Stimulated activated CD8-positive, alpha-beta memory T cell treated with anti-CD3 and anti-CD28 coated beads, Interleukin-7, amount 100 ng/mL, for 48 hours (primary cell): ENCODE measurements at regions not wholly inside any gene's neighbourhood (a gene's known extent, or its start where the extent isn't known, plus 50 kb on each side); places are given as distances from the start of the nearest gene placed in this dataset.
"Not testable (repeated sequence)": the region's sequence is repeated elsewhere in the genome, so short reads cannot be mapped to it uniquely, and the experiment has no call there.

Experiments
- DNase-seq, 2 donors: peaks; one replicate each; pipeline ENCODE4 v3.0.0-alpha.2; 2020; ENCODE audit warnings: low read depth in 1 of 2; ENCODE audit errors: extremely low read depth in 1 of 2

DNA sequence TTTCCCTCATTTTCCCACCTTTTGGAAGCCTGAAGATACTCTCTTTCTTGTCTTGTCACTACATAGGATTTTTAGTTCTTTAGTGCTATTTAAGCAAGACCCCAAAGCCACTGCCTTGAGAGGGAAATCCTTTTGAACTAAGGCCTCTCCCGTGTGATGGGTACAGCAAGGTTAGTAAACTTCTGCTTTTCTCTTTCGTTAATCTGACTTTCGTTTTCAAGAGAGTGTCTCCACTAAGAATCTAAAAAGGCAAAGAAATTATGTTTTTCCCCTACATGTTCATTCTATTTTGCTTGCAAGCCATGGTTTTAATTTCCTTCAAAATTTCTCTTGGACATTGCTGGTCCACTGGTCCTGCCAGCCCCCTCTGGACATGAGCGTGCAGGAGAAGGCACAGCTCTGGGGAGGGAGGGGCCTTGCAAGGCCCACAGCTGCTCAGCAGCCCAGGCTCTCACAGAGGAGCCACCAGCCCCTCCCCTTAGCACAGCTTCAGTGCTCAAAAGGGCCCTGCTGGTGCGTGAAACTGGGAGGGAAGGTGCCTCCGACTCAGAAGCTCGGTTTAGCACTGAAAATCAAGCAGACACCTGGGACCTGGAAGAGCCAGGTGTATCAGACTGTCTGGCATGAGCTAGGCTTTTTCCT is 210.9 kb upstream of the GALNT2 start:
- no peak for DNase-seq

DNA sequence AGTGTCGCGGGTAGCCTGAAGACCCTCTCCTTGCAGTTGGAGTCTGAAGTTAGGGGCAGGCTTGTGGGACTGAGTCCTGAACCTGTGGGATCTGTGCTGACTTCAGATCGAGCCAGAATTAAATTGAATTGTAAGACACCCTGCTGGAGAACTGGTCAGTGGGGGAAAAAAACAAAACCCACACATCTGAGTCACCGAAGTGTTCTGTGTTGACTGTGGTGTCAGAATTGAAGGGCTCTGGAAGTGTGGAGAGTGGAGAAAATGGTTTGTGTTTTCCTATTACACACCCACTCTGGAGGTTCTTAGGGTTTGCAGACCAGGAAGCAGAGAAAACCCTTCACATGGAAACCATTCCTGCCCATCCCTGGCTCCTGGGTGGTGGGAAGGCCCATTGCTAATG is 209.5 kb upstream of the GALNT2 start:
- no peak for DNase-seq

DNA sequence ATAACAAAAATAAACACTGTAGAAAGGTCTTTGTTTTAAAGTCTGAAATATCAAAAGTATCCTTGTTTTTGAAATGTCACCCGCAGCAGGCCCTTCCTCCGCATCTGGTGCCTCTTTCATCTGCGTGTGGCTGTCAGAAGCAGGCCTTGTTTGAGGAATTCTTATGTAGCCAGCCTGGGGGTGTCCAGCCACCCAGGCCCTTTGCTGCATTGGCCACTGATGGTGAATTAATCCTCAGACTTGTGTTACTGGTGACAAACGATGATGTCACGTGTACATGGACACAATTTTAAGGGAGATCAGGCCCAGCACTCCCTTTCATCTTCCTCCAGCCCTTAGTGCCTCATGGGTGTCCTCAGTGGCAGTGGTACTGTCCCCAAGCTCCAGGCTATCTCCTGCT is 208.0 kb upstream of the GALNT2 start:
- no peak for DNase-seq

DNA sequence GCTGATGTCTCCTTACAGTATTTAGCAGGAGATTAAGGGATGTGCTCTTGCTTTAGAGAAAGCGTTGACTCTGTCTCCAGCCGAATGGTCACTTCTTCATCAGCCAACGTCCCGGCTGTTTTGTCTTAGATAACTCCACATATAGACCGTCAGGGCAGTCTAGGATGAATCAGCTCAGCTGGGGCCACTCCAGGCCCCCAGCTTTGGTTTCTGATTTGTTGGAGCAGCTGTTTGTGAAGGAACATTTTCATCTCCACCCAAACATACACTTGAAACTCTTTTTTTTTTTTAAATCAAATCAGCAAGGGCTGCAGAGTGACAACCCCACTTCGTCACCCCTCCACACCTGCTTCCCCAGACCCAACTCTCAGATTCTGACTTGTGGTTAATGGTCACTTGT is 206.1 kb upstream of the GALNT2 start:
- no peak for DNase-seq

DNA sequence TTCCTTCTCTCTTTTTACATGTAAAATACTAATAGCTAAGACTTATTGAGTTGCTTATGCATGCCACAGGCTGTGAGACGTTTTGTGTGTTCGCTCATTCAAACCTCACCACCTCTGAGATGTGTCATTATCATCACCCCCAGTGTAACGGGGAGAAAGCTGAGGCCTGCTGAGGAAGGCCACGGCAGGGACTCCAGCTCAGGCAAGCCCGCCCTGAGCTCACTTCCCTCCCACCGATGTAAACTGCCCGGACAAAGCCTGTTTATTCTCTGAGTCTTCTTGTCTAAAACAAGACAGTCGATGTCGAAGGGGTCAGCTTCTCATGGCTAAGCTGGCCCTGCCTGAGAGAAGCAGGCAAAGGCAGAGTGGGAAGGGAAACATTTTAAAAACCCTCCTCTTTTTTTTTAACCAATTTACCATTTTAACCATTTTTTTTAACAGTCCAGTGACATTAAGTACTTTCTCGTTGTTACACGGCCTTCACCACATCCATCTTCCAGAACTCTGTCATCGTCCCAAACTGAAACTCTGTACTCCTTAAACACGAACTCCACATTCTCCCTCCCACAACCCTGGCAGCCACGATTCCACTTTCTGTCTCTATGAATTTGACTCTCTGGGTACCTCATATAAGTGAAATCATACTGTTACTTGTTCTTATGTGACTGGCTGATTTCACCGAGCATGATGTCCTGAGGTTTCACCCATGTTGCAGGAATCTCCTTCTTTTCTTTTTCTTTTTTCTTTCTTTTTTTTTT is 204.8 kb upstream of the GALNT2 start:
- DNase-seq, result no peak

DNA sequence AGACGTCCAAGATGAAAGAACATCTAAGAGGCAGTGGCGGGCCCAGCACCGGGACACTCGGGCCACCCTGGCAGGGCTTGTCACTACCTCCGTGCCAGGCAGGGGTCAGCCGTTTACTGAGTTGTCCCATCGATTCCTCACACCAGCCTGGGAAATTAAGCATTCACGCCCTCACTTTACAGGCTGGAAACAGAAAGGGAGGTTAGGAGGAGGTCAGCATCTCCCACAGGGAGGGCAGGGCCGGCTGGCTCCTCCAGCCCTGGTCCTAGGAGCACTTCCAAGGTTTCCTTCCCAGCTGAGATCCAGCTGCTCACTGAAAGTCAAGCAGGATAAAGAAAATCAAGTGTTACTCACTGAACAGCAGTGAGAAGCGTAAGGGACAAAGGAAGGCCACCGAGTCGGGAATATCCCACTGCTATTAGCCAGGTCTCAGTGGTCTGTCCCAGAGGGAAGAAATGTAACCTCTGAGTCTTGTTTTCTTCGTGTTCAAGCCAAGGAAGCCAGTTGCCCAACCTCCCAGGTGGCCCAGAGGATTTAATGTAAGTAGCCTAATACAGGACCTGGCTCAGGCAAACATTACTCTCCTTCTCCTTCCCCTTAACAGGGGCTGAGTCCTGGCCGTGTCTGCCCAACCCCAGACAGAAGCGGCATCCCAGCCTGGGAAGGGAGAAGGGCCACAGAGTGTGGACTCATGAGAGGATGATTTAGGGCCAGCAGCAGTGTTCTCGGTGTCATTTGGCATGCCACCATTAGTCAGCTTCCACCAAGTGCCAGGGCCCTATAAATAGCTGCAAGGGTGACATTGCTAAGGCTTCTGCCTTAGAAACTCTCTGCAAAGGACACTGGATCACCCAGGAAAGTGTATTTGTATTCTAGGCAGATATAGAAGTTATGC is 203.1 kb upstream of the GALNT2 start:
- no peak for DNase-seq

DNA sequence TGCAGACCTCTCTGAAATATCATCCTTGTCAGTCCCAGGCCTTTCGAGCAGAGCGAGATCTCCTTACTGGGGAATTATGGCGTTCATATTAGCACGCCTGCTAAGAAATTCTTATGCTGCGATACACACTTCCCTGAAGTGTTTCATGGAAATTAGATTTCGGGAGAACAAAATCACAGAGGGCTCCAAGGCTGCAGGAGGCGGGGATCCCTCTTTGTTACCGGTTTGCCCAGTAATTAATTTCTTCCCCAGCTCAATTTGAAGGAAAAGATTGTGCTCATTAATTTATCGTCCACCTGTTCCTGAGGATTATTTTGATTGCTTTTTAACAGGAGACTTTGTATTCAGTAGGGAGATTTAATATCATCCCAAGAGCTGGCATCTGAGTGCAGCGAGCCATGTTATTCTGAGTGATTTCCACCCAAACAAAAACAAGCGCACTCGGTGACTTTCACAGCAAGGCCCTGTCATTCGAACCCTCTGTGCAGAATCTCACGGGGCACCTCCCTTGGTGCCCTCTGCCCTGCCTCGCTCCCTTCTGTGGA is 202.3 kb upstream of the GALNT2 start:
- no peak for DNase-seq

DNA sequence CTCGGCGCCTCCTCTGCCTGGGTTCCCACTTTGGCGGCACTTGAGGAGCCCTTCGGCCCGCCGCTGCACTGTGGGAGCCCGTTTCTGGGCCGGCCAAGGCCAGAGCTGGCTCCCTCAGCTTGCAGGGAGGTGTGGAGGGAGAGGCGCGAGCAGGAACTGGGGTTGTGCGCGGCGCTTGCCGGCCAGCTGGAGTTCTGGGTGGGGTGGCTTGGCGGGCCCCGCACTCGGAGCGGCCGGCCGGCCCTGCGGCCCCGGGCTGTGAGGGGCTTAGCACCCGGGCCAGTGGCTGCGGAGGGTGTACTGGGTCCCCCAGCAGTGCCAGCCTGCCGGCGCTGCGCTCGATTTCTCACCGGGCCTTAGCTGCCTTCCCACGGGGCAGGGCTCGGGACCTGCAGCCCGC is 201.7 kb upstream of the GALNT2 start:
- not testable (repeated sequence) for DNase-seq

DNA sequence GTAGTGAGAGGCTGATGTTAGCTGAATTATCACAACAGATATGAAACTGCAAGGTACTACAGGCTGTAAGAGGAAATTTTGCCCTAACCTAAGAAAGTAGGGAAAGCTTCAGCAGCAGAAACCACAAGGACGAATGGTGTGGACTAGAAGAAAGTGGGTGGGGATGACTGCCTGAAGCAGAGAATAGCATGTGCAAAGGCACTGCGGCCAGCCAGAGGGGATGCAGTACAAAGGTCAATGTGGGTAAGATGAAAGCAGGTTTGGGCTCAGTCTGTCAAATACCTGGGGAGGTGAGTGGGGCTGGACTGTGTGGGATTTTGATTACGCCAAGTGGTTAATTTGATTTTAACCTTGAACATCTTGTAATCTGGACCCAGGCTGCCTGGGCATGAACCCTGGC is 199.3 kb upstream of the GALNT2 start:
- no peak for DNase-seq

DNA sequence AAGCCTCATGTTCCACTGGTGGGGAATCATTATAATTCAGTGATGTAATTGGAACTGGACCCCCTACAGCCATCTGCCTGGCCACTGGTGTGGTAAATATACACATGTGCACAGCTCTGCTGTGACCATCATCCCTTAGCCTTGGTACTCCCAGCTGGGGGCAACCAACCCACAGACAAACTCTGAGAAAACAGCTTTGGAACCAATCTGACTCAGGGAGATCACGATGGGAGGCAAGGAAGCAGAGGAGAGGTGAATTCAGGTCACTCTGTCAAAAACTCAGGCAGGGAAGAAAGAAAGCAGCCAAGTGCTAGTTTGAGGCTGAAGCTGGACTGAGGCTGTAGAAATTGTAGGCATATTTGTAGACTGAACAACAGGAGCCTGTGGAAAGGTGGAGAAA is 197.8 kb upstream of the GALNT2 start:
- no peak for DNase-seq

DNA sequence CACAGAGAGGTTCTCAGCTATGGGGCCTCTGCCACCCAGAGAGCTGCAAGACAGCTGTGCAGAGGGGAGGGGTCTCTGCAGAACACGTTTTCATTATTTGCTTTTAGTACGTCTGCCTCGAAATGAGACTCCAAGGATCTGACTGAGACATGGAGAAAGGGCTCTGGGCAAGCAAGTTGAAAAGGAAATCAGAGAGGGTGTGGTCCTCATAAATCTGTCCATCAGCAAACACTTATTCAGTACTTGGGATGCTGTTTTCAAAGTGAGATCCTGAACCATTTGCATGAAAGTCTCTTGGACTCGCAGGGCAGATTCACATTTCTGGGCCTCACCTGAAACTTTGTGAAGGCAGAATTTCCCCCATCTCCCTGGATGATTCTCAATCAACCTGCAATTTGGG is 197.4 kb upstream of the GALNT2 start:
- DNase-seq, result no peak

DNA sequence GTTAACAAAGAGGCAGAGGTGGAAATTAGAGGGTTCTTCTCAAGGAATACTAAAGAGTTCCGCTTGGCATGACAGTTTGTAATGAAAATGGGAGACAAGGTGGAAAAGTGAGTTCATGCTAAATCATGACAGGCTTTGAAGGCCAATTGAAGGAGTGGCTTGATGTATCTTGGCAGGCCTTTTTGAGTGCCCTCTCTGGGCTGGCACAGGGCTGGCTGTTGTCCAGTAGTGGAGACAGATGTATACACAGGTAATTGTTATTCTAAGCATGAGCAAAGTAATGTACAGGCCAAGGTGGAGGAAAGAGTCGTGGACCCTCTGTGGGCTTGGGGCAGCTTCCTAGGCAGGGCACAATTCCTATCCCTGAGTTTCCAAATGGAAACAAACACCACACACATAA is 196.7 kb upstream of the GALNT2 start:
- DNase-seq, result no peak

DNA sequence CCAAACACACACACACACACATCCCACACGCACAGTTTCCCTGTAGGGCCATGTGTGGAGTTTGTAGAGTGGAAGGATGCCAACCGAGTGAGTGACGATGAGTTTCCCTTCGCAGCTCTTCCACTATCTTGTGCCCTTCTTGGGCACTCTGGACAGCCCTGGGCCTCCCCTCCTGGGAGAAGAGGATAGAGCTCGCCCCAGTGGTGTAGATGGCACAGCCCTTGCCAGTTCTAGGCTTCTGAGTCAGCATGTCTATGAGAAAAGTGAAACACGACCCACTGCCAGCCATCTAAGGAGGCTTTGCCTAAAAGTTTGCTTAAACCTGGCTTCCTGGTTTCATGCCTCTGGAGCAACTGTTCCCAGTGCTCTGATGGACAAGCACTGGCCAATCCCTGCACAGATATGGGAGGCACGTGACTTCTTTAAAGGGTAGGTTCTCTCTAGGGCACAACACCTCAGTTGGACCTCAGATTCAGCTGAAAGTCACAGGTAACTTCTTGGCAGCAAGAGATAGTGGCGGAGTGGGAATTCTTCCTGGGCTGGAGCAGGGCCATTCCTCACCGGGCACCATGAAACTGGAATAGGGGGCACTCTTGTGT is 195.9 kb upstream of the GALNT2 start:
- DNase-seq, result no peak

DNA sequence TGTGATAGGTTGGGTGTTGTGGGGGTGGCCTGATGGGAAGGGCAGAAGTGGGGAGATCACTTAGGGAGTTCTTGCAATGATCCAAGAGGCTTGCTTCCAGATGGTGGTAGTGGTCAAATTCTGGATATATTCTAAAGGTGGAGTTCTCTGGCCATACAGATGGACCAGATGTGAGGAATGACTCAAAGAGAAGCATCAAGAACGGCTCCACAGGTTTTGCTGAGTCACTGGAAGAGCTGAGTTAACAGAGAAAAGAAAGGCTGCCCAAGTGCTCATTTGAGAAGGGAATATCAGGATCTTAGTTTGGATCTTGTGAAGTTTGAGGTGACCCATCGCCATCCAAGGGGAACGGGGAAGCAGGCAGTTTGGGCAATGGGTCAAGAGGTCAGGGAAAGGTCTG is 192.9 kb upstream of the GALNT2 start:
- DNase-seq, result no peak

DNA sequence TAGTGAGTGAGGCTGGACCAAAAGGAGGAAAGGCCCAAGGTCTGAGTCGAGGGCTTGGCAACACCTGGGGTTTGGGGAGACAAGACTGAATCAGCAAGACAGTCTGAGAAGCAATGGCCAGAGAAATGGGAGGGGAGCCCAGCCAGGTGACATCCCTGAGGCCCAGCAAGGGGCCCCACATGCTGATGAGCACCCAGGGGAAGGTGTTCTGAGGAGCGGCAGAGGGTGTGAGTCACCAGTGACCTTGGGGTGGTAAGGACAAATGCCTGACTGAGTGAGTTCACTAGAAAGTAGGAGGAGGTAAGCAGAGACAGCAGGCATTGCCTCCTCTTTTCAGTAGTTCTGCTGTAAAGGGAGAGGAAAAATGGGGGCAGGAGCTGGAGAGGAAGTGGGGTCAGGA is 192.4 kb upstream of the GALNT2 start:
- DNase-seq, result no peak

DNA sequence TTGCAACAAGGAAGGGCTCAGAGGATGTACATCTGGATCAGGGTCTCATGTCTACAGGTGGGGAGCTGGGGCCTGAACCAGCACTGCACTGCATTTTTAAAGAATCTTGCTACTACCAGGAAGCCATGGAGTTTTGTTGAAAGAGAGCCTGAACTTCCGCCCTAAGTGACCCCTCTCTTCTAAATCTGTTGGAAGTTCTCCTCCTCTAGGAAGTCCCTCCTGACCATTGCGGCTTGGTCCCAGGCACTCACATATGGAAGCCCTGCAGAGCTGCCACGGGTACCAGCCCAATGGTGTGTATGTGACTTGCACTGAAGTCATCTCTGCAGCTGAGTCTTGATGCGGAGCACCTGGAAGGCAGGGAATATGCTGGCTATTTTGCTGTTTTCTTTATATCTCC is 192.0 kb upstream of the GALNT2 start:
- DNase-seq, result no peak

DNA sequence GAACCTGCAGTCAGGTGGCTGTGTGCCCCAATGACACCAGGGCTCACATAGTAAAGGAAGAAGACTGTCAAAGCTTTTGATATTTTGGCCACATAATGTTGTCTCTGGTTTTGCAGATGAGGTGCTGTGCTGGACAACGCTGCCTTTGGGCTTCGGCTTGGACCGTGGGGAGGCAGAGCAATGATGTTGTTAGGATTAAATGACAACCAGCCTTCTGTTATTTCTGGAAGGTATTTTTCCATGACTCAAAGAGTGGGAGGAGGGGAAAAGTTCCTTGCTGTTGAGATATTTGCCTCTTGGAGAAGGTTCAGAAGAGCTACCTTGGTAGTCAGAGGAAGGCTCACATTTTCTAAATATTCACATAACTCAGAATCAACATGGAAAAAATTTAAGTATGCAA is 187.3 kb upstream of the GALNT2 start:
- DNase-seq, result no peak

DNA sequence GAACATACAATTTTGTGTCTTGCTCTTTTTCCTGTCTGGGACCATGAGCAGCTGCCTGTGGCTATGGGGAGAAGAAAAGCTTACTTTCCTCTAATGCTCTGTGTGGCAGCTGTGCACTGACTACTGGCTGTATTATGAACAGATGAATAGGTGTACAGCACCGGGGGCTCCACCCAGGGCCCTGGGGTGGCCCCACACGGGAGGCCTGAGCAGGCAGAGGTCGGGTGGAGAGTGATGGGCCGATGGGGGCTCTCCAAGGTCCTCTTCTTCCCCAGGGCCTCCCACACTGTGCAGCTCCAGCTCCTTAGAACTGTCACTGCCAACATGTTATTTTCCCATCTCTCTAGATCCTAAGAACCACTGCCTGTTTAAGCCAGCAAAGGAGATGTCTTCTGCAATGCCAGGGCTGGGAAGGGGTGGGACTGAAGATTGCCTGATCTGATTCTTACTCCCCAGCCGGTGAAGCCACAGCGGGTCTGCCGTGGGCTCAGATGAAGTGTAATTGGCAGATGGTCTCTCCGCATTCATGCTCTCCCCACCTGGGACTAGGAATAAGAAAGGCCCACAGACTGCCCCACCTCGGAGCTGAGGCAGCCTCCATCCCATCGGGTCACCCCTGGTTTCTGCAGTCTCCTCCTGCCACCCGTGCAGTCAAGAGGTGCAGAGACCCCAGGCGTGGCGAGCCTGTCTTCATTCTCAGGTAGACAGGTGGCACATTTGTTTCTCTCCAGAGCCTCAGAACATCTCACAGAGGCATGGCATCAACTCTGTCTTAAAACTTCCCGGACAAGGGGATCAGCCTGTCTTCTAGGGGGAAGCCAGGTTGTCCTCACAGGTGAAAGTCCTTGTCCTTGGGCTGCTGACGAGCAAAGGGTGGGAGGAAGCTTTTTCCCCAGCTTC is 186.5 kb upstream of the GALNT2 start:
- no peak for DNase-seq

DNA sequence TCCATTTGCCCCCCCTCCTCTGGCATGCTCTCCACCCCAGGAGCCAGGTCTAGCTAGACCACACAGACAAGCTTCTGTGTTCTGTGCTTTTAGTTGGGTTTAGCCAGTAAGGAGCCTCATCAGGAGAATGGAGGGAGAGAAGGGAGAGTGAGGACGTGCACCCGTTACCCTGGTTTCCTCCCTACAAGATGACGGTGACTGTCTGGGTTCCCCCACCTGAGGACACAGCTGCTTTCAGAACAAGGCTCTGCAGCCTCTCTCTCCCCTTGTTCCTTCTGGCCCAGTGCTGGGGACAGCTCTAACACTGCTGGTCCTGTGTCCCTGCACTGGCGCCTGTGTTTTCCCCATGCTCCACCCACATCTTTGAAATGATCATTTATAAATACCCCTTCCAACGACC is 184.4 kb upstream of the GALNT2 start:
- DNase-seq, result no peak

DNA sequence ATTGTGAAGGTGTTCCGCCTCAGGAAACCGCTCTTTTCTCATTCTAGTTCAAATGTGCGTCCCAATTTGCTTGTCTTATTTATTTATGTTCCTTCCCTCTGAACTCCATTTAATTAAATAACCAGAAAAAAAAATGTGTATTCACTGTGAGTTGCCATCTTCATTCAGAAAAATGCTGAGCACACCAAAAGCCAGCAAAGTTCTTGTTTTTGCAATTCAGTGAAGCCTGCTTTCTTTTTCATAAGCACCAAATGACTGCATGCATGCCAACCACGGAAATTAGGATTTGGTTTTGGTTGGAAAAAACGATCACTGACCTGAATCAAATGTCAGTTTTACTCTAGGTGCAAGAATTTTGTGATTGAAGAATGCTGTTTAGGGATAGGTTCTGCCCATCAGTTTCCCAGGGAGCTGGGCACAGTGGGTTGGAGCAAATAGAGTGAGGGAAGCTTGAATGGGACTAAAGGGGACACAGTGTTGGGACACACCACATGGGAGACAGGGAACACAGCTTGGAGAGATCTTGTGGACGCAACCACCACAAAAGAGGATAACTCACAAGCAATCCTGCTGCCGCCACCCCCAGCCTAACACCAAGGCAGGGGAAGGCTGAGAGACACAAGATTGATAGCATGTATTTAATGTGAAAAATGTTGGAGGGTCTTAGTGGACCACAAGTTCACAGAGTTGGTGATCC is 183.4 kb upstream of the GALNT2 start:
- no peak for DNase-seq
